HG03139 (cell line): ENCODE measurements at regions not wholly inside any gene's neighbourhood (a gene's known extent, or its start where the extent isn't known, plus 50 kb on each side); places are given as distances from the start of the nearest gene placed in this dataset.
A peak's percentile ranks its signal among the peaks of the same experiment; 100 is the strongest.
"Not testable (repeated sequence)": the region's sequence is repeated elsewhere in the genome, so short reads cannot be mapped to it uniquely, and the experiment has no call there.

Source experiments
- ATAC-seq: cut with Tn5 transposase; IDR thresholded peaks from one replicate; pipeline ENCODE4 v1.9.1; 2021; ENCODE audit not compliant: unreplicated experiment

GRCh38 chr5:18397891-18398290 lies 763.6 kb downstream of the TAF11L14 start:
- ATAC-seq: no peak

GRCh38 chr5:18399461-18400327 lies 765.4 kb downstream of the TAF11L14 start:
- ATAC-seq: not testable (repeated sequence)

GRCh38 chr5:18403141-18403540 lies 768.9 kb downstream of the TAF11L14 start:
- ATAC-seq: no peak

- ATAC-seq: no peak
These were observed 769.7 kb downstream of the TAF11L14 start for GRCh38 chr5:18403941-18404438.

GRCh38 chr5:18420711-18421110 lies 786.5 kb downstream of the TAF11L14 start:
- ATAC-seq: no peak

GRCh38 chr5:18433336-18433735 lies 799.1 kb downstream of the TAF11L14 start:
- no peak for ATAC-seq

- ATAC-seq: no peak
These were observed 803.9 kb downstream of the TAF11L14 start for GRCh38 chr5:18438126-18438525.

- ATAC-seq: no peak
These were observed 821.3 kb downstream of the TAF11L14 start for GRCh38 chr5:18455521-18455920.

- ATAC-seq: no peak
These were observed 823.0 kb downstream of the TAF11L14 start for GRCh38 chr5:18457255-18457654.

GRCh38 chr5:18461766-18462165 lies 827.5 kb downstream of the TAF11L14 start:
- ATAC-seq: no peak

- peak; percentile 72 for ATAC-seq
These were observed 831.8 kb downstream of the TAF11L14 start for GRCh38 chr5:18465833-18466681.

GRCh38 chr5:18466731-18467130 lies 832.5 kb downstream of the TAF11L14 start:
- no peak for ATAC-seq

GRCh38 chr5:18471791-18472190 lies 837.5 kb downstream of the TAF11L14 start:
- ATAC-seq: not testable (repeated sequence)

GRCh38 chr5:18483451-18483850 lies 849.2 kb downstream of the TAF11L14 start:
- no peak for ATAC-seq

GRCh38 chr5:18487928-18488480 lies 853.7 kb downstream of the TAF11L14 start:
- no peak for ATAC-seq

- no peak for ATAC-seq
These were observed 855.4 kb downstream of the TAF11L14 start for GRCh38 chr5:18489703-18490102.

- no peak for ATAC-seq
These were observed 857.1 kb downstream of the TAF11L14 start for GRCh38 chr5:18491349-18491748.

- no peak for ATAC-seq
These were observed 860.9 kb downstream of the TAF11L14 start for GRCh38 chr5:18495157-18495556.

- no peak for ATAC-seq
These were observed 861.8 kb downstream of the TAF11L14 start for GRCh38 chr5:18496041-18496440.

- ATAC-seq: no peak
These were observed 862.8 kb downstream of the TAF11L14 start for GRCh38 chr5:18497089-18497488.

- no peak for ATAC-seq
These were observed 869.6 kb downstream of the TAF11L14 start for GRCh38 chr5:18503797-18504328.
